Fibroblast of villous mesenchyme (primary cell): ENCODE measurements at regions not wholly inside any gene's neighbourhood (a gene's known extent, or its start where the extent isn't known, plus 50 kb on each side); places are given as distances from the start of the nearest gene placed in this dataset.
A peak's percentile ranks its signal among the peaks of the same experiment; 100 is the strongest.

Experiments used
- DNase-seq: peaks from one replicate; pipeline ENCODE4 v3.0.0-alpha.2; 2010; ENCODE audit warnings: low read depth
- H3K4me3 ChIP-seq: 2 replicates; pipeline ENCODE4 v1.5.1; 2011; ENCODE audit warnings: low read depth, mild to moderate bottlenecking, low read length
- CTCF ChIP-seq: IDR thresholded peaks from 2 replicates; pipeline ENCODE4 v1.5.1; 2012; ENCODE audit warnings: low read depth, mild to moderate bottlenecking, low read length; ENCODE audit not compliant: insufficient read depth

DNA sequence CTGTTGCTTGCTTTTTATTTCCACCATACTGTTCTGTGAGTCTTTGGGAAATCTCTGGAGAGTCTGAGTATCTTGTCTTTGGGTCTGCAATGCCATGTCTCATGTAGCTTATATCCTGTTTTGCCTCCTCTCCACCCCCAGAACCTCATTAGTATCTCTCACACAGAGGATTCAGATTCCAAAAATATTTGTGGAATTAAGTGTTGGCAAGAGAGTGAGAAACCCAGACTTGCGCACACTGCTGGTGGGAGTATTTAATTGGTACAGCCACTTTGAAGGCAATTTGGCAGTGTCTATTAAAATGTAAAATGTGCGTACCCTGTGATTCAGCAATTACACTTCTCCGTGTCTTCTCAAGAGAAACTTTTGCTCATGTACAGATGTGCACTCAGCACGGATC is 68.6 kb downstream of the ZNF621 start:
- peak; percentile 39 for DNase-seq
- no peak overlapping the region for H3K4me3 ChIP-seq
- no peak for TF ChIP-seq CTCF

GRCh38 chr3:40597441-40597840 is 72.7 kb downstream of the ZNF621 start:
- TF ChIP-seq CTCF: no peak
- no peak for DNase-seq
- no peak overlapping the region for H3K4me3 ChIP-seq

DNA sequence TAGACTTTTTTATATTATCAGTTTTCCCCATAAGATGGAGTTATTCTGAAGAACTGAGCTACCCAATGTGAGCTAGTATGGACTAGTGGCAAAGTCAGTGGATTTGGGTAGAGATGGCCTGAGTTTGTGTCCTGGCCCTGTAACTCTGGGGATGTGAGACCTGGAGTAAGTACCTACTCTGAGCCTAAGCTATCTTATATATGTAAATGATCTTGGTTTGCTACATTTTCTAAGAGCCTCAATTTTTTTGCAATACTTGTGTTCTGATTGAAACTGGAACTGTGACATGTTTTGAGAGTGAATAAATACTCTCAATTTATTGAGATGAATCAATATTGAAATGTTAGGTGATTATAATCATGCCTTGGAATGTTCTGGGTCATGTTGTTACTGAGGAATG is 73.6 kb downstream of the ZNF621 start:
- DNase-seq: no peak
- H3K4me3 ChIP-seq: no peak overlapping the region
- TF ChIP-seq CTCF: no peak

GRCh38 chr3:40598962-40599361 is 74.2 kb downstream of the ZNF621 start:
- no peak for DNase-seq
- no peak overlapping the region for H3K4me3 ChIP-seq
- no peak for TF ChIP-seq CTCF

GRCh38 chr3:40602778-40603385 is 78.1 kb downstream of the ZNF621 start:
- no peak overlapping the region for H3K4me3 ChIP-seq
- TF ChIP-seq CTCF: no peak
- peak; percentile 65 for DNase-seq

DNA sequence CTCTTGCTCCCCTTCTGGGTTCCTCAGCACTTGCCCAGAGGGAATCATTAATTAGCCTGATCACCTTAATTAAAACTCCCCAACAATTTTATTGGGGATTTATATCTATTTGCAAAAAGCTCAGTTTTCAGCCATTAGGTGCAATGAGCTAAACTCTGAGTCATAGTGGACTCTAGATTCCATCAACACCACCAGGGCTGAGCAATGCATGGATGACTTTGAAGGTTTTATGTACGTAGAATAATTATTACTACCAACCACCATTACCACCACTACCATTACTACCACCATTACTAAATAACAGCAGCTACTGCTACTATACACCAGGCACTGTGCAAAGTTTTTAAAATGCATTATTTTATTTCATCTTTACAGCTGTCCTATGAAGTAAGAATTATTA is 81.2 kb downstream of the ZNF621 start:
- DNase-seq: no peak
- no peak for TF ChIP-seq CTCF
- no peak overlapping the region for H3K4me3 ChIP-seq

DNA sequence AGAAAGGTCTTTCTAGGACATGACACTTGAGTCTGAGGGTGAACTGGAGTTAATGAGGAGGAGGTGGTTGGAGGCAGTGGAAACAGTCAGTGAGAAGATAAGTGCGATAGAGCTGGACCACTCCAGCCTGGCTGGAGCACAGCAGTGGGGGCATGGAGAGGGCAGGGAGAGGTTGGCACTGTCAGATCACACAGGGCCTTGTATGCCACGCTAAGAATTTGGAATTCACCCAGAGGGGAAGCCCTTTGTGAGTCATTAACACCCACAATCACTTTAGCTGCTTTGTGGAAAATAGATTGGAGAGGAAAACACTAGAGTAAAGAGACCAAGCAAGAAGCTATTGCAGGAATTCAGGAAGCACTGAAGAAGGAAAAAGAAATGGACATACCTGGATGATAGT is 83.3 kb downstream of the ZNF621 start:
- no peak for TF ChIP-seq CTCF
- DNase-seq: no peak

More for the DNA sequence above, 83.3 kb downstream of the ZNF621 start:
- H3K4me3 ChIP-seq: no peak overlapping the region
